ENCODE measurements at regions not wholly inside any gene's neighbourhood (a gene's known extent, or its start where the extent isn't known, plus 50 kb on each side); places are given as distances from the start of the nearest gene placed in this dataset.
"Not testable (repeated sequence)": the region's sequence is repeated elsewhere in the genome, so short reads cannot be mapped to it uniquely, and the experiment has no call there.

GRCh38 chr3:117052395-117052794 is 342.8 kb downstream of the TUSC7 start:
- Mint-ChIP-seq H3K36me3 (no peaks in the 10 kb centered on the region), H3K27ac (no peak overlapping the region)

GRCh38 chr3:117054556-117054955 is 345.0 kb downstream of the TUSC7 start:
- Mint-ChIP-seq H3K9me3 (no peaks in the 10 kb centered on the region), H3K4me3 (no peak overlapping the region), H3K4me1 (no peaks in the 10 kb centered on the region), H3K27ac (no peak overlapping the region), H3K36me3 (no peaks in the 10 kb centered on the region), H3K27me3 (no peaks in the 10 kb centered on the region)

More at GRCh38 chr3:117052395-117052794, 342.8 kb downstream of the TUSC7 start:
- H3K27me3 Mint-ChIP-seq = no peaks in the 10 kb centered on the region
- no peak overlapping the region for H3K4me3 Mint-ChIP-seq
- H3K9me3 Mint-ChIP-seq = no peaks in the 10 kb centered on the region
- H3K4me1 Mint-ChIP-seq = no peaks in the 10 kb centered on the region

- H3K36me3 Mint-ChIP-seq, H3K4me1 Mint-ChIP-seq, H3K27me3 Mint-ChIP-seq, H3K9me3 Mint-ChIP-seq, H3K27ac Mint-ChIP-seq, H3K4me3 Mint-ChIP-seq: not testable (repeated sequence)
Measured at GRCh38 chr3:117056946-117057345, 347.4 kb downstream of the TUSC7 start.

- Mint-ChIP-seq H3K4me3 (no peak overlapping the region), H3K27me3 (no peaks in the 10 kb centered on the region), H3K4me1 (no peaks in the 10 kb centered on the region), H3K9me3 (no peaks in the 10 kb centered on the region), H3K27ac (no peak overlapping the region), H3K36me3 (no peaks in the 10 kb centered on the region)
Measured at GRCh38 chr3:117059067-117059955, 349.7 kb downstream of the TUSC7 start.

- no peaks in the 10 kb centered on the region for H3K27me3 Mint-ChIP-seq
- no peaks in the 10 kb centered on the region for H3K36me3 Mint-ChIP-seq
Measured at GRCh38 chr3:117059956-117060270, 350.3 kb downstream of the TUSC7 start.

GRCh38 chr3:117063930-117064329 is 354.4 kb downstream of the TUSC7 start:
- Mint-ChIP-seq H3K27ac (no peak overlapping the region), H3K27me3 (no peaks in the 10 kb centered on the region), H3K36me3 (no peaks in the 10 kb centered on the region), H3K9me3 (no peaks in the 10 kb centered on the region), H3K4me3 (no peak overlapping the region), H3K4me1 (no peaks in the 10 kb centered on the region)

More at GRCh38 chr3:117059956-117060270, 350.3 kb downstream of the TUSC7 start:
- H3K9me3 Mint-ChIP-seq = no peaks in the 10 kb centered on the region
- no peak overlapping the region for H3K4me3 Mint-ChIP-seq
- H3K27ac Mint-ChIP-seq = no peak overlapping the region
- H3K4me1 Mint-ChIP-seq = no peaks in the 10 kb centered on the region

GRCh38 chr3:117068301-117068700 is 358.7 kb downstream of the TUSC7 start:
- H3K27ac Mint-ChIP-seq = no peak overlapping the region
- H3K27me3 Mint-ChIP-seq = no peaks in the 10 kb centered on the region
- no peaks in the 10 kb centered on the region for H3K36me3 Mint-ChIP-seq
- H3K9me3 Mint-ChIP-seq = no peaks in the 10 kb centered on the region
- H3K4me3 Mint-ChIP-seq = no peak overlapping the region
- no peaks in the 10 kb centered on the region for H3K4me1 Mint-ChIP-seq

- no peak overlapping the region for H3K4me3 Mint-ChIP-seq
- H3K36me3 Mint-ChIP-seq = no peaks in the 10 kb centered on the region
- no peaks in the 10 kb centered on the region for H3K27me3 Mint-ChIP-seq
- no peaks in the 10 kb centered on the region for H3K4me1 Mint-ChIP-seq
- H3K9me3 Mint-ChIP-seq = no peaks in the 10 kb centered on the region
- no peak overlapping the region for H3K27ac Mint-ChIP-seq
Measured at GRCh38 chr3:117074826-117075225, 365.2 kb downstream of the TUSC7 start.

GRCh38 chr3:117079997-117080396 is 370.4 kb downstream of the TUSC7 start:
- Mint-ChIP-seq H3K36me3 (no peaks in the 10 kb centered on the region), H3K4me3 (no peak overlapping the region), H3K27me3 (no peaks in the 10 kb centered on the region), H3K4me1 (no peaks in the 10 kb centered on the region), H3K27ac (no peak overlapping the region), H3K9me3 (peaks cover 10% of the 10 kb centered on the region)

GRCh38 chr3:117080872-117081271 is 371.3 kb downstream of the TUSC7 start:
- Mint-ChIP-seq H3K36me3 (no peaks in the 10 kb centered on the region), H3K9me3 (peaks cover 10% of the 10 kb centered on the region), H3K4me1 (no peaks in the 10 kb centered on the region), H3K27me3 (no peaks in the 10 kb centered on the region), H3K27ac (no peak overlapping the region), H3K4me3 (no peak overlapping the region)

GRCh38 chr3:117084277-117084676 is 374.7 kb downstream of the TUSC7 start:
- Mint-ChIP-seq H3K4me1 (no peaks in the 10 kb centered on the region), H3K27ac (no peak overlapping the region), H3K36me3 (no peaks in the 10 kb centered on the region), H3K9me3 (peaks cover 15% of the 10 kb centered on the region), H3K4me3 (no peak overlapping the region), H3K27me3 (no peaks in the 10 kb centered on the region)

GRCh38 chr3:117084739-117085270 is 375.2 kb downstream of the TUSC7 start:
- peaks cover 15% of the 10 kb centered on the region for H3K9me3 Mint-ChIP-seq

GRCh38 chr3:117091676-117092075 is 382.1 kb downstream of the TUSC7 start:
- Mint-ChIP-seq H3K4me1 (no peaks in the 10 kb centered on the region), H3K27me3 (no peaks in the 10 kb centered on the region), H3K36me3 (no peaks in the 10 kb centered on the region), H3K27ac (no peak overlapping the region), H3K4me3 (no peak overlapping the region), H3K9me3 (peaks cover 10% of the 10 kb centered on the region)

More at GRCh38 chr3:117084739-117085270, 375.2 kb downstream of the TUSC7 start:
- Mint-ChIP-seq H3K4me1 (no peaks in the 10 kb centered on the region), H3K4me3 (no peak overlapping the region), H3K36me3 (no peaks in the 10 kb centered on the region), H3K27ac (no peak overlapping the region), H3K27me3 (no peaks in the 10 kb centered on the region)

GRCh38 chr3:117096549-117096948 is 387.0 kb downstream of the TUSC7 start:
- H3K36me3 Mint-ChIP-seq = no peaks in the 10 kb centered on the region
- H3K27ac Mint-ChIP-seq = no peak overlapping the region
- H3K4me3 Mint-ChIP-seq = no peak overlapping the region
- no peaks in the 10 kb centered on the region for H3K4me1 Mint-ChIP-seq
- no peaks in the 10 kb centered on the region for H3K9me3 Mint-ChIP-seq
- no peaks in the 10 kb centered on the region for H3K27me3 Mint-ChIP-seq

GRCh38 chr3:117097351-117097750 is 387.8 kb downstream of the TUSC7 start:
- Mint-ChIP-seq H3K4me3 (no peak overlapping the region), H3K27me3 (no peaks in the 10 kb centered on the region), H3K4me1 (no peaks in the 10 kb centered on the region), H3K27ac (no peak overlapping the region), H3K36me3 (no peaks in the 10 kb centered on the region), H3K9me3 (no peaks in the 10 kb centered on the region)

- Mint-ChIP-seq H3K4me3 (no peak overlapping the region), H3K9me3 (peaks cover 8% of the 10 kb centered on the region), H3K4me1 (no peaks in the 10 kb centered on the region), H3K27me3 (no peaks in the 10 kb centered on the region), H3K36me3 (no peaks in the 10 kb centered on the region), H3K27ac (no peak overlapping the region)
Measured at GRCh38 chr3:117101697-117102096, 392.1 kb downstream of the TUSC7 start.
